Epithelial cell of proximal tubule (primary cell): ENCODE measurements at regions not wholly inside any gene's neighbourhood (a gene's known extent, or its start where the extent isn't known, plus 50 kb on each side); places are given as distances from the start of the nearest gene placed in this dataset.

Source experiments
- DNase-seq: peaks from one replicate; pipeline ENCODE4 v3.0.0-alpha.2; 2011; ENCODE audit warnings: low read depth
- H3K4me3 ChIP-seq: 2 replicates; pipeline ENCODE4 v1.5.1; 2011; ENCODE audit warnings: low read depth, mild to moderate bottlenecking, low read length
- TF ChIP-seq, protein P1 (sequence below): conservative IDR thresholded peaks from 2 replicates; pipeline ENCODE4 v1.5.1; 2012; ENCODE audit warnings: low read depth, mild to moderate bottlenecking, low read length

DNA sequence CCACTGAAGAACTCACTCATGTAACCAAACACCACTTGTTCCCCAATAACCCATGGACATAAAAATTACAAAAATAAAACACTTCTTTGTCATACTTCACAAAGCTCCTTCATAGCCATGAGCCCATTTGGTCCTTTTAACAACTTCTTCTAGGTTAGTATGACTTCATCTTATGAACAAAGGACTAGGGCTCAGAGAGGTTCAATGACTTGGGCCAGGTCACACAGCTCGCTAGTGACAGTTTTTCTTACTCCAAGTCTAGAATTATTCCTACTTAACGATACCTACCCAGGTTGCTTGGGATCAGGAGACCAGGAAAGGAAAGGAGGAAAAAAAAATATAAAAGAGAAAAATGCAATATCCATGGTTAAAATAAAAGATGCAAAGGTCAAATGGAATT, 353.4 kb downstream of the SOX9 start:
- DNase-seq, result no peak
- H3K4me3 ChIP-seq, result no peak overlapping the region
- TF ChIP-seq, protein P1, sequence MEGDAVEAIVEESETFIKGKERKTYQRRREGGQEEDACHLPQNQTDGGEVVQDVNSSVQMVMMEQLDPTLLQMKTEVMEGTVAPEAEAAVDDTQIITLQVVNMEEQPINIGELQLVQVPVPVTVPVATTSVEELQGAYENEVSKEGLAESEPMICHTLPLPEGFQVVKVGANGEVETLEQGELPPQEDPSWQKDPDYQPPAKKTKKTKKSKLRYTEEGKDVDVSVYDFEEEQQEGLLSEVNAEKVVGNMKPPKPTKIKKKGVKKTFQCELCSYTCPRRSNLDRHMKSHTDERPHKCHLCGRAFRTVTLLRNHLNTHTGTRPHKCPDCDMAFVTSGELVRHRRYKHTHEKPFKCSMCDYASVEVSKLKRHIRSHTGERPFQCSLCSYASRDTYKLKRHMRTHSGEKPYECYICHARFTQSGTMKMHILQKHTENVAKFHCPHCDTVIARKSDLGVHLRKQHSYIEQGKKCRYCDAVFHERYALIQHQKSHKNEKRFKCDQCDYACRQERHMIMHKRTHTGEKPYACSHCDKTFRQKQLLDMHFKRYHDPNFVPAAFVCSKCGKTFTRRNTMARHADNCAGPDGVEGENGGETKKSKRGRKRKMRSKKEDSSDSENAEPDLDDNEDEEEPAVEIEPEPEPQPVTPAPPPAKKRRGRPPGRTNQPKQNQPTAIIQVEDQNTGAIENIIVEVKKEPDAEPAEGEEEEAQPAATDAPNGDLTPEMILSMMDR, result no peak

DNA sequence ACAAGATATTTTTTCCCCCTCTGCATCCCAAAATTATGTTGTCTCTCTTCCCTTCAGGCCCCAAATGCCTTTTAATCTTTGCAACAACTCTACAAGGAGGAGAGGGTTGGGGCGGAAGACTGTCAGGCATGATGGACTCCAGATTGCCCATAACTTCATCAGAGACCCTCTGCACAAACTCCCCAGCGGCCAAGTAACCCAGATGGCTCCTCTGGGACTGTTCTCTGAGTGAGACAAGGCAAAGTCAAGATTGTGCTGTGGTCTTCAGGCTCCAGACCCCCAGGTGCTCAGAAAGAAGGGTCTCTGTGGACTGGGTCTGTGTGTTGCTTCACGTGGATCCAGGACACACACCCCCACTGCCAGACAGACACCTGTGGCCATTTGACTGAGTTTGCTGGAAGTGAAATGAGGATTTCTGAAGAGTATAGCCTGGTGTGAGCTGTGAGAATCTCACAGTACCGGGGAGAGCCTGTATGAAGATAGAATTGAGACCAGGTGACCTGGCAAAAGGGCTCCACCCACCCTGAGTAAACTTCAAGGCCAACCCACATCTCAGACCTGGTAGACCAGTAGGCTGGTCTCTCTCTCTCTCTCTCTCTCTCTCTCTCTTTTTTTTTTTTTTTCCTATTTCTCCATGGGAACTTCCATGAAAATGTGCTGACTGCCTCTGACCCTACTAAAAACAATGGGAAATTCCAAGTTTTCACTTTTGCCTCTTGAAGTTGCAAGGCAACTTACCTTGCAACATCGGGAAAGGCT, 354.1 kb downstream of the SOX9 start:
- no peak overlapping the region for H3K4me3 ChIP-seq
- TF ChIP-seq, protein P1, result no peak
- no peak for DNase-seq

DNA sequence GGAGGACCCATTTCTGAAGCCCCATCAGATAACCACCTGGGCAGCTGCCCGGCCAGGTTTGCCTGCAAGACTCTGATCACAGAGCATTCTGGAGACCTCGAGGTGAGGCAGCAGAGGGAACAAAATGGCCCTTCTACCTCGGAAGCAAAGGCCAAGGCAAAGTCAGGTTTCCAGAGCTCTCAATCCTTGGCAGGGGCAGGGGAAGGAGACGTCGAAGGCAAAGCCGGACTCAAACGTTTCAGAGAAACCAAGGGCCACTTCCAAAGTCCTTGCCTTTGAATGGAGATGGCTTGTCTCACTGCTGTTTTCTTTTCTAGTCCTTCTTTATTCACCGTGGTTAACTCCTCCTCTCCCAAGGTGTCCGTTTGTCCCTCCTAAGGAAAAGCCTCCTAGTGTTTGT, 355.3 kb downstream of the SOX9 start:
- TF ChIP-seq, protein P1, result no peak
- no peak for DNase-seq
- H3K4me3 ChIP-seq, result no peak overlapping the region

GRCh38 chr17:72476575-72476986, 355.8 kb downstream of the SOX9 start:
- TF ChIP-seq, protein P1, result no peak
- no peak for DNase-seq
- no peak overlapping the region for H3K4me3 ChIP-seq

DNA sequence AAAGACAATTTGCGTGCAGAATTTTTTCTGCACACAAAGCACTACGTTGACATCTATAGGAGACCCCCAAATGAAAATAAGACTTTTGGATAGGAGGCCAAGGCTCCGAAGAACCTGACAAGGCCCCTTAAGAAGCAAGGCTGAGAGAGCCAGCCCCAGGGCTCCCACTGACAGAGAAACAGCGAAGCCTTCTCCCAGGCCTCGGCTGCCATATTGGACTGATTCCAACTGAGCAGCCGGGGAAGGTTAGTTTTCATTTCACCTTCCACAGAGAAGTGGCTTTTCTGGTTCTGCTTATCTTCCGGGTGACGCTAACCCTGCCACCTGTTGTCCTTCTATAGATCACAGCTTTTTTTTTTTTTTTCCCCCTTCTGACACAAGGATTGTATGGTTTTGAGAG, 356.7 kb downstream of the SOX9 start:
- no peak overlapping the region for H3K4me3 ChIP-seq
- DNase-seq, result no peak
- TF ChIP-seq, protein P1, result no peak

DNA sequence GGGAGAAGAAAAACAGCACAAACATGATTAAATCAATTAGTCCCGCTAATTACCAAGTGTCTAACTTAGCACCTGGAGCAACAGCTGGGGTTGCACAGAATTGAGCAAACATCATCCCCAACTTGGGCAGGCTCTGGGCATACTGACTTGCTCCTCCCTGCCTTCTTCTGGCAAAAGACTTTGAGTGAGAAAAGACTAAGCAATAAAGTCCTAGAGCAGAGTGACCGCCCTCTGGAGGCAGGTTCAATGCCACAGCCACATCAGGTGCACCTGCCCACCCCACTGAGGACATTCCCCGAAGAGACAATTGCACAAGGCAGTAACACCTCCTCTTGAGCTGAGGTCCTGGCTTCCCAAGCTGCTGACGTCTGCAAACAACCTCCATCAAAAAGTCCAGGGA, 358.3 kb downstream of the SOX9 start:
- DNase-seq, result no peak
- TF ChIP-seq, protein P1, result peak; percentile 24
- H3K4me3 ChIP-seq, result no peak overlapping the region

GRCh38 chr17:72481572-72481971, 360.8 kb downstream of the SOX9 start:
- TF ChIP-seq, protein P1, result no peak
- H3K4me3 ChIP-seq, result no peak overlapping the region
- DNase-seq, result no peak
